ENCODE measurements at regions not wholly inside any gene's neighbourhood (a gene's known extent, or its start where the extent isn't known, plus 50 kb on each side); places are given as distances from the start of the nearest gene placed in this dataset.

- intact Hi-C loops (cut with micrococcal nuclease) = no loop called here
These were observed 869.8 kb upstream of the B3GALT2 start for GRCh38 chr1:194056169-194056568.

GRCh38 chr1:194055536-194055935 lies 869.1 kb upstream of the B3GALT2 start:
- no peak overlapping the region for H3K27ac Mint-ChIP-seq

More at GRCh38 chr1:194056169-194056568, 869.8 kb upstream of the B3GALT2 start:
- Mint-ChIP-seq H3K9me3 (peaks cover 11% of the 10 kb centered on the region), H3K27ac (no peak overlapping the region), H3K27me3 (no peaks in the 10 kb centered on the region), H3K4me1 (ENCODE audit: low read depth) (peaks cover 75% of the 10 kb centered on the region), H3K36me3 (ENCODE audit: low read depth) (peaks cover 14% of the 10 kb centered on the region), H3K4me3 (no peak overlapping the region)
- TF ChIP-seq CTCF (IDR thresholded peaks at IDR 0.05) = no peak
- no peak for DNase-seq
- CTCF ChIA-PET = interaction anchor here (1.0 to 1.1 kb wide), 2 partner anchors 12 to 19 kb away, joined by 3 to 4 read pairs; no protein-coding TSS in a partner anchor
- ATAC-seq = peak; percentile 35
- POLR2A ChIA-PET = no interaction called here

GRCh38 chr1:194052514-194053338 lies 866.3 kb upstream of the B3GALT2 start:
- DNase-seq (no peak), ATAC-seq (peak; percentile 54)
- Mint-ChIP-seq H3K9me3 (no peaks in the 10 kb centered on the region), H3K4me3 (peak overlapping the region; percentile 48), H3K4me1 (ENCODE audit: low read depth) (peaks cover 51% of the 10 kb centered on the region), H3K27me3 (no peaks in the 10 kb centered on the region), H3K36me3 (ENCODE audit: low read depth) (no peaks in the 10 kb centered on the region), H3K27ac (peak overlapping the region; percentile 84)
- intact Hi-C loops (cut with micrococcal nuclease) = no loop called here
- ChIA-PET CTCF (interaction anchor here (1.0 kb wide), 1 partner anchor 108 kb away, joined by 3 read pairs; no protein-coding TSS in a partner anchor), POLR2A (no interaction called here)
- no peak for TF ChIP-seq CTCF (IDR thresholded peaks at IDR 0.05)

More at GRCh38 chr1:194055536-194055935, 869.1 kb upstream of the B3GALT2 start:
- Mint-ChIP-seq H3K9me3 (peaks cover 10% of the 10 kb centered on the region), H3K4me1 (ENCODE audit: low read depth) (peaks cover 70% of the 10 kb centered on the region), H3K36me3 (ENCODE audit: low read depth) (peaks cover 12% of the 10 kb centered on the region), H3K27me3 (no peaks in the 10 kb centered on the region), H3K4me3 (no peak overlapping the region)
- ChIA-PET CTCF (interaction anchor here (1.0 kb wide), 1 partner anchor 11 kb away, joined by 4 read pairs; no protein-coding TSS in a partner anchor), POLR2A (no interaction called here)
- TF ChIP-seq CTCF (IDR thresholded peaks at IDR 0.05) = no peak
- ATAC-seq (no peak), DNase-seq (no peak)
- intact Hi-C loops (cut with micrococcal nuclease) = no loop called here

GRCh38 chr1:194047921-194048320 lies 861.5 kb upstream of the B3GALT2 start:
- peaks cover 20% of the 10 kb centered on the region for H3K4me1 Mint-ChIP-seq (ENCODE audit: low read depth)
- H3K9me3 Mint-ChIP-seq = peaks cover 4% of the 10 kb centered on the region
- no peak overlapping the region for H3K4me3 Mint-ChIP-seq
- no peak for DNase-seq
- TF ChIP-seq CTCF (IDR thresholded peaks at IDR 0.05) = no peak
- ATAC-seq = no peak
- H3K36me3 Mint-ChIP-seq (ENCODE audit: low read depth) = no peaks in the 10 kb centered on the region
- ChIA-PET POLR2A (no interaction called here), CTCF (no interaction called here)
- intact Hi-C loops (cut with micrococcal nuclease) = no loop called here
- H3K27ac Mint-ChIP-seq = no peak overlapping the region
- H3K27me3 Mint-ChIP-seq = no peaks in the 10 kb centered on the region

- H3K9me3 Mint-ChIP-seq = peaks cover 4% of the 10 kb centered on the region
- H3K4me1 Mint-ChIP-seq (ENCODE audit: low read depth) = peaks cover 12% of the 10 kb centered on the region
- TF ChIP-seq CTCF (IDR thresholded peaks at IDR 0.05) = no peak
- H3K27ac Mint-ChIP-seq = no peak overlapping the region
- no peak for DNase-seq
- no peak for ATAC-seq
- intact Hi-C loops (cut with micrococcal nuclease) = no loop called here
- POLR2A ChIA-PET = no interaction called here
- CTCF ChIA-PET = no interaction called here
- no peak overlapping the region for H3K4me3 Mint-ChIP-seq
- H3K27me3 Mint-ChIP-seq = no peaks in the 10 kb centered on the region
- H3K36me3 Mint-ChIP-seq (ENCODE audit: low read depth) = no peaks in the 10 kb centered on the region
These were observed 860.8 kb upstream of the B3GALT2 start for GRCh38 chr1:194047206-194047605.
